ENCODE measurements at regions not wholly inside any gene's neighbourhood (a gene's known extent, or its start where the extent isn't known, plus 50 kb on each side); places are given as distances from the start of the nearest gene placed in this dataset.

DNA sequence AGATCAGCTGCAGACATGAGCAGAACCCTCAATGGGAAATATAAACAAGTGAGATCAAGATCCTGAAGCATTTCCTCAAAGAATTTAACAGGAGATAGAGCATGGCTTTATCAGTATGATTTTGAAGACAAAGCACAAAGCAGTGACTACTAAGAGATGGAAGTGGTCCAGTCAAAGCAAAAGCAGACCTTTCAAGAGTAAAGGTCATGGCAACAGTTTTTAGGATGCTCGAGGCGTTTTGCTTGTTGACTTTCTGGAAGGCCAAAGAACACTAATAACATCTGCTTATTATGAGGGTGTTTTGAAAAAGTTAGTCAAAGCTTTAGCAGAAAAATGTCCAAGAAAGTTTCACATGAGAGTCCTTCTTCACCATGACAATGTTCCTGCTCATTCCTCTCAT is 128.5 kb downstream of the KCNE4 start:
- no peak overlapping the region for H3K4me3 Mint-ChIP-seq
- Histone ChIP-seq H3K9ac (ENCODE audit: extremely low read depth, low read length, poor library complexity, severe bottlenecking) (no peak overlapping the region), H3K9me3 (ENCODE audit: control insufficient read depth, low read length) (peaks cover 14% of the 10 kb centered on the region), H3K27ac (ENCODE audit: low read depth, low read length) (no peak overlapping the region), H3K36me3 (ENCODE audit: control insufficient read depth, insufficient read depth, low read length) (no peaks in the 10 kb centered on the region), H3K27me3 (ENCODE audit: control insufficient read depth, insufficient read depth, low read length, poor library complexity, severe bottlenecking) (no peaks in the 10 kb centered on the region), H3K4me1 (ENCODE audit: control insufficient read depth, insufficient read depth, low read length) (no peaks in the 10 kb centered on the region), H3K4me3 (ENCODE audit: low read length) (no peak overlapping the region)
- H3K27ac Mint-ChIP-seq = no peak overlapping the region
- no peak for DNase-seq
- no peaks in the 10 kb centered on the region for H3K36me3 Mint-ChIP-seq (ENCODE audit: low read depth)
- H3K27me3 Mint-ChIP-seq (ENCODE audit: insufficient read depth) = peaks cover 3% of the 10 kb centered on the region
- WGBS, 2 experiments (ENCODE audit: insufficient coverage in 1 of 2, insufficient read length in 1 of 2) = 83 to 100% methylated on average over 2 of the region's 2 CpGs
- H3K4me1 Mint-ChIP-seq = no peaks in the 10 kb centered on the region
- peaks cover 13% of the 10 kb centered on the region for H3K9me3 Mint-ChIP-seq
- TF ChIP-seq, protein P1, sequence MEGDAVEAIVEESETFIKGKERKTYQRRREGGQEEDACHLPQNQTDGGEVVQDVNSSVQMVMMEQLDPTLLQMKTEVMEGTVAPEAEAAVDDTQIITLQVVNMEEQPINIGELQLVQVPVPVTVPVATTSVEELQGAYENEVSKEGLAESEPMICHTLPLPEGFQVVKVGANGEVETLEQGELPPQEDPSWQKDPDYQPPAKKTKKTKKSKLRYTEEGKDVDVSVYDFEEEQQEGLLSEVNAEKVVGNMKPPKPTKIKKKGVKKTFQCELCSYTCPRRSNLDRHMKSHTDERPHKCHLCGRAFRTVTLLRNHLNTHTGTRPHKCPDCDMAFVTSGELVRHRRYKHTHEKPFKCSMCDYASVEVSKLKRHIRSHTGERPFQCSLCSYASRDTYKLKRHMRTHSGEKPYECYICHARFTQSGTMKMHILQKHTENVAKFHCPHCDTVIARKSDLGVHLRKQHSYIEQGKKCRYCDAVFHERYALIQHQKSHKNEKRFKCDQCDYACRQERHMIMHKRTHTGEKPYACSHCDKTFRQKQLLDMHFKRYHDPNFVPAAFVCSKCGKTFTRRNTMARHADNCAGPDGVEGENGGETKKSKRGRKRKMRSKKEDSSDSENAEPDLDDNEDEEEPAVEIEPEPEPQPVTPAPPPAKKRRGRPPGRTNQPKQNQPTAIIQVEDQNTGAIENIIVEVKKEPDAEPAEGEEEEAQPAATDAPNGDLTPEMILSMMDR (conservative IDR thresholded peaks at IDR 0.05) = no peak

DNA sequence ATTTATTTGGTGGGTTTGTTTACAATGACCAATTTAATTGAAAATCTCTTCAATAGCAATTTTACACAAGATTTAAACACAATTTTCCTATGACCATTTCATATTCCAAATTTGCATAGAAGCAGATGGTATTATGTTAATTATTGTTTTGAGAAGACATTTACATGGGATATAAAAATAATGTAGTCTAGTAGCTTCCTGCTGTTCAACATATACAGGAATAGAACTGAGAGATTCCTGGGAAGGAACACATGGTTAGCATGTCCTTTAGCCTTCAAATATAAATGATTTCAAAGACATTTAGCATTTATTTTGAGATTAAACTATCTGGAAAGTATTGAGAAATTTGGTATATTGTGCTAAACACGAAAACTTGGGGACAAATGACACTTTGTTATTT is 129.6 kb downstream of the KCNE4 start:
- Mint-ChIP-seq H3K4me3 (no peak overlapping the region), H3K27ac (no peak overlapping the region), H3K36me3 (ENCODE audit: low read depth) (no peaks in the 10 kb centered on the region), H3K4me1 (no peaks in the 10 kb centered on the region), H3K27me3 (ENCODE audit: insufficient read depth) (no peaks in the 10 kb centered on the region), H3K9me3 (peaks cover 13% of the 10 kb centered on the region)
- H3K4me3 ChIP-seq (ENCODE audit: low read length) = no peak overlapping the region
- no peaks in the 10 kb centered on the region for H3K27me3 ChIP-seq (ENCODE audit: control insufficient read depth, insufficient read depth, low read length, poor library complexity, severe bottlenecking)
- WGBS, 2 experiments (ENCODE audit: insufficient coverage in 1 of 2, insufficient read length in 1 of 2) = 44% methylated on average over 1 of the region's 1 CpG; no CpG with 5 or more reads in 1 of the 2 experiments
- TF ChIP-seq, protein P1 (conservative IDR thresholded peaks at IDR 0.05) = no peak
- no peaks in the 10 kb centered on the region for H3K4me1 ChIP-seq (ENCODE audit: control insufficient read depth, insufficient read depth, low read length)
- DNase-seq = no peak
- no peak overlapping the region for H3K27ac ChIP-seq (ENCODE audit: low read depth, low read length)
- peaks cover 14% of the 10 kb centered on the region for H3K9me3 ChIP-seq (ENCODE audit: control insufficient read depth, low read length)
- no peak overlapping the region for H3K9ac ChIP-seq (ENCODE audit: extremely low read depth, low read length, poor library complexity, severe bottlenecking)
- H3K36me3 ChIP-seq (ENCODE audit: control insufficient read depth, insufficient read depth, low read length) = no peaks in the 10 kb centered on the region

DNA sequence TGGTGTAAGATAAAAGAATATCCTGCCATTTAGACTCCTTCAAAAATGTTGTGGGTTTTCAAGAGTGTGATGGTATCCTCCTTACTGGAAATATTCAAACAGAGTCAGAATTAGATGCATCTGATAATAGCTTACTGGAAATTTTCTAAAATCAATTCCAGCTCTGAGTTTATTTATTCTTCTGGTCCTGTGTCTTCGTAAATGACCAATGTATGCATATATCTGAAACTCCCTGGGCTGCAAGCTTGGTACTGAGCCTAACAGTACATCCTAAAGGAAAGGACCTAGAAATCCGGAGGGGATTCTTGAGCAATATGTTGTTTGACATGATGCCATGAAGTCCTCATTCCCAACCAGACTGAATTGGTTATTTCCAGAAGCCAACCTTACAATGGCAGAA is 130.4 kb downstream of the KCNE4 start:
- 98 to 100% methylated on average over 2 of the region's 2 CpGs for WGBS, 2 experiments (ENCODE audit: insufficient coverage in 1 of 2, insufficient read length in 1 of 2)
- no peak overlapping the region for H3K27ac Mint-ChIP-seq
- TF ChIP-seq, protein P1 (conservative IDR thresholded peaks at IDR 0.05) = no peak
- Histone ChIP-seq H3K27ac (ENCODE audit: low read depth, low read length) (no peak overlapping the region), H3K36me3 (ENCODE audit: control insufficient read depth, insufficient read depth, low read length) (no peaks in the 10 kb centered on the region), H3K9ac (ENCODE audit: extremely low read depth, low read length, poor library complexity, severe bottlenecking) (no peak overlapping the region), H3K9me3 (ENCODE audit: control insufficient read depth, low read length) (peaks cover 14% of the 10 kb centered on the region), H3K4me3 (ENCODE audit: low read length) (no peak overlapping the region), H3K27me3 (ENCODE audit: control insufficient read depth, insufficient read depth, low read length, poor library complexity, severe bottlenecking) (no peaks in the 10 kb centered on the region), H3K4me1 (ENCODE audit: control insufficient read depth, insufficient read depth, low read length) (peaks cover 2% of the 10 kb centered on the region)
- H3K4me1 Mint-ChIP-seq = peaks cover 1% of the 10 kb centered on the region
- peaks cover 1% of the 10 kb centered on the region for H3K27me3 Mint-ChIP-seq (ENCODE audit: insufficient read depth)
- DNase-seq = no peak
- peaks cover 14% of the 10 kb centered on the region for H3K9me3 Mint-ChIP-seq
- H3K4me3 Mint-ChIP-seq = no peak overlapping the region
- no peaks in the 10 kb centered on the region for H3K36me3 Mint-ChIP-seq (ENCODE audit: low read depth)
